ENCODE measurements at regions not wholly inside any gene's neighbourhood (a gene's known extent, or its start where the extent isn't known, plus 50 kb on each side); places are given as distances from the start of the nearest gene placed in this dataset.

GRCh38 chr7:125847692-125848091 is 918.1 kb upstream of the POT1 start:
- ATAC-seq (ENCODE audit: insufficient number of reproducible peaks, low FRiP score, low read depth) (no peak), DNase-seq (ENCODE audit: low spot score) (no peak)
- H3K36me3 ChIP-seq, result no peaks in the 10 kb centered on the region
- H3K27me3 ChIP-seq (replicated peaks; ENCODE audit: insufficient read depth), result no peaks in the 10 kb centered on the region
- H3K4me3 ChIP-seq, result no peak overlapping the region
- no peak for TF ChIP-seq CTCF (IDR thresholded peaks at IDR 0.05)
- H3K9me3 ChIP-seq, result peaks cover 15% of the 10 kb centered on the region
- no peak overlapping the region for H3K27ac ChIP-seq
- H3K4me1 ChIP-seq (ENCODE audit: control insufficient read depth in 1 of 2, low read depth in 2 of 2), result no peaks in the 10 kb centered on the region

- no peaks in the 10 kb centered on the region for H3K27me3 ChIP-seq (replicated peaks; ENCODE audit: insufficient read depth)
Measured at GRCh38 chr7:125847055-125847454, 917.4 kb upstream of the POT1 start.

GRCh38 chr7:125845686-125846085 is 916.1 kb upstream of the POT1 start:
- peaks cover 15% of the 10 kb centered on the region for H3K9me3 ChIP-seq
- no peak for TF ChIP-seq CTCF (IDR thresholded peaks at IDR 0.05)
- H3K27ac ChIP-seq, result no peak overlapping the region
- H3K4me1 ChIP-seq (ENCODE audit: control insufficient read depth in 1 of 2, low read depth in 2 of 2), result no peaks in the 10 kb centered on the region
- no peaks in the 10 kb centered on the region for H3K27me3 ChIP-seq (replicated peaks; ENCODE audit: insufficient read depth)
- no peak overlapping the region for H3K4me3 ChIP-seq
- no peak for DNase-seq (ENCODE audit: low spot score)
- H3K36me3 ChIP-seq, result no peaks in the 10 kb centered on the region
- no peak for ATAC-seq (ENCODE audit: insufficient number of reproducible peaks, low FRiP score, low read depth)

More at GRCh38 chr7:125847055-125847454, 917.4 kb upstream of the POT1 start:
- Histone ChIP-seq H3K9me3 (peaks cover 15% of the 10 kb centered on the region), H3K36me3 (no peaks in the 10 kb centered on the region), H3K4me3 (no peak overlapping the region), H3K4me1 (ENCODE audit: control insufficient read depth in 1 of 2, low read depth in 2 of 2) (no peaks in the 10 kb centered on the region), H3K27ac (no peak overlapping the region)
- TF ChIP-seq CTCF (IDR thresholded peaks at IDR 0.05), result no peak
- no peak for ATAC-seq (ENCODE audit: insufficient number of reproducible peaks, low FRiP score, low read depth)
- DNase-seq (ENCODE audit: low spot score), result no peak

- Histone ChIP-seq H3K36me3 (no peaks in the 10 kb centered on the region), H3K27me3 (replicated peaks; ENCODE audit: insufficient read depth) (no peaks in the 10 kb centered on the region)
- ATAC-seq (ENCODE audit: insufficient number of reproducible peaks, low FRiP score, low read depth), result no peak
Measured at GRCh38 chr7:125834421-125834820, 904.8 kb upstream of the POT1 start.

GRCh38 chr7:125833839-125834238 is 904.2 kb upstream of the POT1 start:
- H3K4me1 ChIP-seq (ENCODE audit: control insufficient read depth in 1 of 2, low read depth in 2 of 2), result no peaks in the 10 kb centered on the region
- DNase-seq (ENCODE audit: low spot score) (no peak), ATAC-seq (ENCODE audit: insufficient number of reproducible peaks, low FRiP score, low read depth) (no peak)
- no peak for TF ChIP-seq CTCF (IDR thresholded peaks at IDR 0.05)
- no peak overlapping the region for H3K27ac ChIP-seq
- H3K27me3 ChIP-seq (replicated peaks; ENCODE audit: insufficient read depth), result no peaks in the 10 kb centered on the region
- H3K36me3 ChIP-seq, result no peaks in the 10 kb centered on the region
- H3K9me3 ChIP-seq, result no peaks in the 10 kb centered on the region
- H3K4me3 ChIP-seq, result no peak overlapping the region

More at GRCh38 chr7:125834421-125834820, 904.8 kb upstream of the POT1 start:
- no peak overlapping the region for H3K27ac ChIP-seq
- no peaks in the 10 kb centered on the region for H3K9me3 ChIP-seq
- DNase-seq (ENCODE audit: low spot score), result no peak
- no peak overlapping the region for H3K4me3 ChIP-seq
- H3K4me1 ChIP-seq (ENCODE audit: control insufficient read depth in 1 of 2, low read depth in 2 of 2), result no peaks in the 10 kb centered on the region
- no peak for TF ChIP-seq CTCF (IDR thresholded peaks at IDR 0.05)
